ENCODE measurements at regions not wholly inside any gene's neighbourhood (a gene's known extent, or its start where the extent isn't known, plus 50 kb on each side); places are given as distances from the start of the nearest gene placed in this dataset.

DNA sequence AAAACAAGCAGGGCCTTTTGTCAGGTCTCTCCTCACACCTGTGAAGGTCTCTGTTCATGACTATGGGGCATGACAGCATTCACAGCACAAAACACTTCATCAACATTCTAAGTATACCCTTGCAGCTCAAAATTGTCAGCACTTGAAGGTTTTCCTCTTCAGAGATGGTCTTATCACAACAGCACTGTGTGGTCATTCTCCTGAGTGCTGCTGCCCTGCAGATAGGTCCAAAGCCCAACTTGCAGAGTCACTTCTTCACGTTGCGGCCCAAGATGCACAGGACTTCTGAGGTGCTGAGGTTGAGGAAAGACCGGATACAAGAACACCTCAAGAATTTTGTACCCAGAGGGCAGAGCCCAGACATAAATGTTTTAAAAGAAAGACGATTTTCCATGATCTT lies 574.5 kb downstream of the UQCRFS1 start:
- Histone ChIP-seq H3K4me3 (ENCODE audit: low read depth, low read length, poor library complexity, severe bottlenecking) (no peak overlapping the region), H3K36me3 (ENCODE audit: insufficient read depth, low read length, poor library complexity, severe bottlenecking) (no peaks in the 10 kb centered on the region), H3K9me3 (ENCODE audit: low read depth, low read length, poor library complexity, severe bottlenecking) (peaks cover 5% of the 10 kb centered on the region), H3K4me1 (ENCODE audit: insufficient read depth, low read length, poor library complexity, severe bottlenecking) (no peaks in the 10 kb centered on the region), H3K27ac (ENCODE audit: low read depth, low read length, poor library complexity, severe bottlenecking) (no peak overlapping the region), H3K27me3 (replicated peaks; ENCODE audit: insufficient read depth, low read depth, low read length, poor library complexity) (no peaks in the 10 kb centered on the region)
- intact Hi-C loops (cut with micrococcal nuclease; ENCODE audit: unreplicated experiment), result no loop called here
- DNase-seq (ENCODE audit: low spot score), result no peak
- TF ChIP-seq, protein P1, sequence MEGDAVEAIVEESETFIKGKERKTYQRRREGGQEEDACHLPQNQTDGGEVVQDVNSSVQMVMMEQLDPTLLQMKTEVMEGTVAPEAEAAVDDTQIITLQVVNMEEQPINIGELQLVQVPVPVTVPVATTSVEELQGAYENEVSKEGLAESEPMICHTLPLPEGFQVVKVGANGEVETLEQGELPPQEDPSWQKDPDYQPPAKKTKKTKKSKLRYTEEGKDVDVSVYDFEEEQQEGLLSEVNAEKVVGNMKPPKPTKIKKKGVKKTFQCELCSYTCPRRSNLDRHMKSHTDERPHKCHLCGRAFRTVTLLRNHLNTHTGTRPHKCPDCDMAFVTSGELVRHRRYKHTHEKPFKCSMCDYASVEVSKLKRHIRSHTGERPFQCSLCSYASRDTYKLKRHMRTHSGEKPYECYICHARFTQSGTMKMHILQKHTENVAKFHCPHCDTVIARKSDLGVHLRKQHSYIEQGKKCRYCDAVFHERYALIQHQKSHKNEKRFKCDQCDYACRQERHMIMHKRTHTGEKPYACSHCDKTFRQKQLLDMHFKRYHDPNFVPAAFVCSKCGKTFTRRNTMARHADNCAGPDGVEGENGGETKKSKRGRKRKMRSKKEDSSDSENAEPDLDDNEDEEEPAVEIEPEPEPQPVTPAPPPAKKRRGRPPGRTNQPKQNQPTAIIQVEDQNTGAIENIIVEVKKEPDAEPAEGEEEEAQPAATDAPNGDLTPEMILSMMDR (conservative IDR thresholded peaks at IDR 0.05; ENCODE audit: low read depth, low read length), result no peak
- TF ChIP-seq EZH2 (IDR thresholded peaks at IDR 0.05; ENCODE audit: borderline replicate concordance, low read depth, low read length, poor library complexity, severe bottlenecking), result no peak
- BruUV-seq (replicated peaks), result no TSS peak
- ChIA-PET POLR2A (ENCODE audit: low non-redundant PET) (no interaction called here), CTCF (no interaction called here)

DNA sequence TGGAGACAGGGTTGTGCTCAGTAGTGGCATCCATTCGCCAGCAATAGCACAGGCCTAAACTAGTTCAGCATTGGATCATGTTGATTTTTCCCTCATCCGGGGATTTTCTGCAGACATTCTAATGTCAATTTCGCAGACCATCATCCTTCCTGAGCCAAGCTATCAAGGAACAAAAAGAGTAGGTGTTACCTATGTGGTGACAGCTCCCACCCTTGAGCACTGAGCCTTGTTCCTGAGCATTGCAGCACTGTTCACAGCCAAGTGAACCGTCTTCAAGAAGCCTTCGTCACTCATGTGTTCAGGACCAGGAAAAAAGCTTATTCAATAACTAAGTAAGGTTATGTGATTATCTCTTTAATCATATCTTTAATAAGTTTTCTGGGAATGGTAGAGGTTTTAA lies 576.2 kb downstream of the UQCRFS1 start:
- Histone ChIP-seq H3K4me1 (ENCODE audit: insufficient read depth, low read length, poor library complexity, severe bottlenecking) (no peaks in the 10 kb centered on the region), H3K9me3 (ENCODE audit: low read depth, low read length, poor library complexity, severe bottlenecking) (peaks cover 7% of the 10 kb centered on the region), H3K36me3 (ENCODE audit: insufficient read depth, low read length, poor library complexity, severe bottlenecking) (no peaks in the 10 kb centered on the region), H3K27ac (ENCODE audit: low read depth, low read length, poor library complexity, severe bottlenecking) (no peak overlapping the region), H3K4me3 (ENCODE audit: low read depth, low read length, poor library complexity, severe bottlenecking) (no peak overlapping the region), H3K27me3 (replicated peaks; ENCODE audit: insufficient read depth, low read depth, low read length, poor library complexity) (no peaks in the 10 kb centered on the region)
- intact Hi-C loops (cut with micrococcal nuclease; ENCODE audit: unreplicated experiment), result no loop called here
- no peak for DNase-seq (ENCODE audit: low spot score)
- TF ChIP-seq, protein P1 (conservative IDR thresholded peaks at IDR 0.05; ENCODE audit: low read depth, low read length), result no peak
- TF ChIP-seq EZH2 (IDR thresholded peaks at IDR 0.05; ENCODE audit: borderline replicate concordance, low read depth, low read length, poor library complexity, severe bottlenecking), result no peak
- ChIA-PET CTCF (no interaction called here), POLR2A (ENCODE audit: low non-redundant PET) (no interaction called here)
- BruUV-seq (replicated peaks), result no TSS peak

DNA sequence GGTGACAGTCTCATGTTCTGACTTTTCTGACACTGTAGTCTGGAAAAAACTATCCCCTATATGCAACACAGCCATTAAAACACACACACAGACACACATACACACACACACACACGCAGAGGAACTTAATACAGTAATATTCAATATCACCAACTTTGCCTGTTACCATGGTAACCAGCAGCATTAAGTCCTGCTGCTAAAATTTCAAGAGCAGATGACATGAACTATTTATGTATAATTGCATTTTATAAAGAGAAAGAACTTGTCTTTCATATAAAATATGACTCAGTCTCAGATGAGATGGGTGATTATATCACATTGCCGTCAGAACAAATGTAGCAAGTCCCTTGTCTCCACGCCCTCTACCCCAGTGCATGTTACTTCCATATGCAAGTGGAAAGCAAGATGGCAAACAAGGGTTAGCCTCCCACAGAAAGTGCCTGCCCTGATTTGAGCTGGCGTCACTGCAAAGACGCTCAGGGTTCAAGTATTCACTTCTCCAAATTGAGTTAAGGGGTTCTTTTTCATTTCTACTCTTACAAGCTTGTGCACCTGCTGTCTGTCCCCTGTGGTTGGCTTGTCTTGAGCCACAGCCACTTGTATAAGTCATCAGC lies 576.8 kb downstream of the UQCRFS1 start:
- no peak for TF ChIP-seq EZH2 (IDR thresholded peaks at IDR 0.05; ENCODE audit: borderline replicate concordance, low read depth, low read length, poor library complexity, severe bottlenecking)
- TF ChIP-seq, protein P1 (conservative IDR thresholded peaks at IDR 0.05; ENCODE audit: low read depth, low read length), result no peak
- Histone ChIP-seq H3K27ac (ENCODE audit: low read depth, low read length, poor library complexity, severe bottlenecking) (no peak overlapping the region), H3K4me3 (ENCODE audit: low read depth, low read length, poor library complexity, severe bottlenecking) (no peak overlapping the region), H3K27me3 (replicated peaks; ENCODE audit: insufficient read depth, low read depth, low read length, poor library complexity) (no peaks in the 10 kb centered on the region), H3K4me1 (ENCODE audit: insufficient read depth, low read length, poor library complexity, severe bottlenecking) (no peaks in the 10 kb centered on the region), H3K9me3 (ENCODE audit: low read depth, low read length, poor library complexity, severe bottlenecking) (peaks cover 7% of the 10 kb centered on the region), H3K36me3 (ENCODE audit: insufficient read depth, low read length, poor library complexity, severe bottlenecking) (no peaks in the 10 kb centered on the region)
- intact Hi-C loops (cut with micrococcal nuclease; ENCODE audit: unreplicated experiment), result no loop called here
- CTCF ChIA-PET, result no interaction called here
- BruUV-seq (replicated peaks), result no TSS peak
- POLR2A ChIA-PET (ENCODE audit: low non-redundant PET), result no interaction called here
- DNase-seq (ENCODE audit: low spot score), result no peak
